Ovary (tissue), 7 donors: ENCODE measurements at regions not wholly inside any gene's neighbourhood (a gene's known extent, or its start where the extent isn't known, plus 50 kb on each side); places are given as distances from the start of the nearest gene placed in this dataset.

ENCODE experiments used
- DNase-seq, 5 donors: peaks; one replicate each; pipeline ENCODE4 v3.0.0-alpha.2; 2019 to 2020
- H3K27ac ChIP-seq, 2 donors: fragments of 200-600 bp; one replicate each; pipeline versions ENCODE4 v1.5.1 to v1.8.0; 2019 to 2022
- H3K27me3 ChIP-seq: fragments of 200-600 bp; one replicate; pipeline ENCODE4 v1.8.0; 2022
- H3K36me3 ChIP-seq: fragments of 200-600 bp; sonication (generic); one replicate; pipeline ENCODE4 v1.5.1; 2019
- H3K4me1 ChIP-seq: one replicate; pipeline ENCODE4 v1.8.1; 2013; ENCODE audit warnings: mild to moderate bottlenecking, moderate library complexity; ENCODE audit not compliant: insufficient read depth
- H3K4me3 ChIP-seq: fragments of 200-600 bp; sonication (generic); one replicate; pipeline ENCODE4 v1.5.1; 2017
- H3K9me3 ChIP-seq, 2 donors: fragments of 200-600 bp in 1 of 2; sonication (generic) in 1 of 2; one replicate each; pipeline versions ENCODE4 v1.5.1 to v1.8.1; 2013 to 2019; ENCODE audit warnings: mild to moderate bottlenecking in 1 of 2, moderate library complexity in 1 of 2
- CTCF ChIP-seq, 3 donors: fragments of 450-650 bp in 2 of 3; fragments of 200-600 bp in 1 of 3; IDR thresholded peaks; one replicate each; pipeline versions ENCODE4 v1.5.1 to v1.8.0; 2016 to 2022; ENCODE audit warnings: antibody characterized with exemption in 3 of 3, mild to moderate bottlenecking in 1 of 3
- EP300 ChIP-seq: sonication (generic); formaldehyde crosslinking; IDR thresholded peaks from one replicate; pipeline ENCODE4 v1.6.1; 2017; ENCODE audit warnings: antibody characterized with exemption
- POLR2A ChIP-seq: fragments of 450-650 bp; IDR thresholded peaks from one replicate; pipeline ENCODE4 v1.6.1; 2017; ENCODE audit warnings: antibody characterized with exemption, mild to moderate bottlenecking, moderate library complexity
- WGBS, 3 donors: extraction: QIAGEN DNeasy Blood & Tissue Kit in 1 of 3; methylation state at CpG; one replicate each; pipeline versions ENCODE4 v1.1.5 to v1.1.7; 2013 to 2017; 5-methylcytosine and 5-hydroxymethylcytosine counted together
- intact Hi-C, 4 donors: fragments of 100-400 bp; cut with DNase I; formaldehyde crosslinking; loops; one replicate each; pipeline versions ENCODE4 v1.11.0 to v1.15.1; 2022 to 2023
- donor health status: DM: no; HTN: no; CAD: no; lungs with moderate emphysema.
- donor health status: DM: no; HTN: no; CAD: no.
- donor health status: Bipolar disorder and iron deficiency.
- donor health status: DM: no; HTN: no; CAD: no.
- donor health status: DM: yes; HTN: yes; CAD: no.

GRCh38 chr16:74030000-74030706 is 266.5 kb upstream of the PSMD7 start:
- no peaks in the 10 kb centered on the region for H3K4me1 ChIP-seq
- intact Hi-C loops = no loop called here
- H3K27ac ChIP-seq = no peak overlapping the region
- no peak for DNase-seq
- TF ChIP-seq EP300 (no peak), CTCF (IDR thresholded peaks at IDR 0.05) (no peak), POLR2A (no peak)
- H3K9me3 ChIP-seq = no peaks in the 10 kb centered on the region
- WGBS, 3 donors = 58 to 74% (median 60%) methylated on average over 10 of the region's 10 CpGs
- H3K27me3 ChIP-seq = no peaks in the 10 kb centered on the region
- H3K4me3 ChIP-seq = no peak overlapping the region
- H3K36me3 ChIP-seq = no peaks in the 10 kb centered on the region

- Histone ChIP-seq H3K27me3 (no peaks in the 10 kb centered on the region), H3K4me3 (no peak overlapping the region), H3K36me3 (no peaks in the 10 kb centered on the region), H3K27ac (no peak overlapping the region), H3K9me3 (no peaks in the 10 kb centered on the region), H3K4me1 (no peaks in the 10 kb centered on the region)
- TF ChIP-seq POLR2A (no peak), EP300 (no peak), CTCF (IDR thresholded peaks at IDR 0.05) (no peak)
- DNase-seq = no peak
- intact Hi-C loops = no loop called here
- 69 to 87% (median 70%) methylated on average over 9 of the region's 9 CpGs for WGBS, 3 donors
These were observed 267.4 kb upstream of the PSMD7 start for GRCh38 chr16:74029115-74029792.

DNA sequence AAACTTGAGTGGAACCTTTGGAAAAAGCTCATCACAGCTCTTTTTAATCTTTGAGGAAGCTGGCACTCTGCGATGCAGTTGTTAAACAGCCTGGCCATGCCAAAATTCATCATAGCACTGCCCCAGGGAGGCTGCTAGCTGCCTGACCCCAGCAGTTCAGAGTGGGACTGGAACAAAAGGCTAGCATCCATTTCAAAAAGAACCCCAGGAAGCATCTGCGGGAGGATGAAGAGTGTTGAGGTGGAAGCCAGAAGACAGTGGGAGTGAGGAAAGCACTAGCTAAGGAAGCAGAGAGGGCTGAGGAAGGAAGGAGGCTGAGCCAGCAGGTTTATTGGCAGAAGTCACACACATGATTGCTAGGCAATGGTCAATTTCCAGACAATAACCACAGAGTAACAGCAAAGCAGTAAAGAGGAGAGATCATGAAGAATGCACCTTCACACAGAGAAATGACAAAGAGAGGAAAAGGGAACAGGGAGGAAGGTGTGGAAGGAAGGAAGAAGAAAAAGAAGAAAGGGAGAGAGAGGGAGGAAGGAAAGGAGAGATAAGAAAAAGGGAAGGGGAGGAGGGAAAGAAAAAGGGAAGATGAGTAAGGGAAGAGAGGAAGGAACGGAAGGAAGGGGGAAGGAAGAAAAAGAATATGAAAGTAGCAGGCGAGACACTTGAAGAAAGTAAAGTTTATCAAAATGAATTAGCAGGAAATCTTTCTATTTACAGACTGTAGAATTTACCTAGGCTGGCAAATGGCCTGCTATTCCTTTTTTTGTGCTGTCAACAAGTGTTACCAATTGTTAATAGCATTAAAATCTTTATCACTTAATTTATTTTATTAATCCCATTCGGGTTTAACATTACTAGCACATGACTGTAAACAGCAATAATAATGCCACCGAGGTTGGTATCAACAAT is 270.0 kb upstream of the PSMD7 start:
- no peak for TF ChIP-seq EP300
- TF ChIP-seq CTCF (IDR thresholded peaks at IDR 0.05) = no peak
- no peak for TF ChIP-seq POLR2A
- no peak overlapping the region for H3K4me3 ChIP-seq
- no peaks in the 10 kb centered on the region for H3K36me3 ChIP-seq
- intact Hi-C loops = no loop called here
- WGBS, 3 donors = 30 to 39% (median 36%) methylated on average over 6 of the region's 6 CpGs
- no peak for DNase-seq
- H3K9me3 ChIP-seq = no peaks in the 10 kb centered on the region
- H3K27ac ChIP-seq = no peak overlapping the region
- no peaks in the 10 kb centered on the region for H3K27me3 ChIP-seq
- H3K4me1 ChIP-seq = no peaks in the 10 kb centered on the region

DNA sequence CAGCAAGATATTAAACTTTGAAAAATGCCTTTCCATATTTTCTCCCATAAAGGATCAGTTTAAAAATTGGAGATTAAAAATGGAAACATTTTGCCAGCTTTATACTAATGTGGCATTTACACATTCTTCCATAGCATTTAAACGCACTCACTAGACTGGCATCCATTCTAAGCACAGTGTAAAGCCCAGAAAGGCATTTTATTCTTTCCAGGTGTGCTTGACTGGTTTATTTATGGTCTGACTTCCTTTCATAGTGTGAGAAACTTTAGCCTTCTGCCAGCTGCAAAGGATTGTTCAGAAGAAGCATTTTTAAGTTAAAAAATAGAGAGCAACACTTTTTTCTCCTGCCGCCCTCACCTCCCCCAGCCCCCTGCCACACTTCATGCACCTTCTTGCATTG is 271.7 kb upstream of the PSMD7 start:
- Histone ChIP-seq H3K4me1 (no peaks in the 10 kb centered on the region), H3K36me3 (no peaks in the 10 kb centered on the region), H3K9me3 (no peaks in the 10 kb centered on the region), H3K4me3 (no peak overlapping the region), H3K27ac (no peak overlapping the region), H3K27me3 (no peaks in the 10 kb centered on the region)
- intact Hi-C loops = no loop called here
- WGBS, 3 donors = 56 to 64% (median 59%) methylated on average over 2 of the region's 2 CpGs
- TF ChIP-seq POLR2A (no peak), EP300 (no peak), CTCF (IDR thresholded peaks at IDR 0.05) (no peak)
- DNase-seq = no peak
